CD14-positive monocyte (primary cell): ENCODE measurements at regions not wholly inside any gene's neighbourhood (a gene's known extent, or its start where the extent isn't known, plus 50 kb on each side); places are given as distances from the start of the nearest gene placed in this dataset.

ENCODE experiments used
- DNase-seq, 3 donors: peaks; one replicate each; pipeline ENCODE4 v3.0.0-alpha.2; 2011 to 2022
- H2AFZ ChIP-seq: 2 replicates; pipeline ENCODE4 v1.6.0; 2012; ENCODE audit warnings: mild to moderate bottlenecking, low read depth, low read length, inconsistent platforms; ENCODE audit not compliant: insufficient read depth, poor library complexity, severe bottlenecking
- H3K27ac ChIP-seq, 2 donors: 1 replicate in 1 of 2; 2 replicates in 1 of 2; pipeline ENCODE4 v1.5.1; 2012 to 2013; ENCODE audit warnings: low read length in 2 of 2, control low read depth in 1 of 2, inconsistent platforms in 1 of 2, low read depth in 1 of 2, mild to moderate bottlenecking in 1 of 2
- H3K27me3 ChIP-seq, 2 donors: one replicate each; pipeline versions ENCODE4 v1.6.0 to v1.6.1; 2011 to 2013; ENCODE audit warnings: low read length in 2 of 2; ENCODE audit not compliant: control insufficient read depth in 2 of 2, insufficient read depth in 2 of 2
- H3K36me3 ChIP-seq, 2 donors: replicated peaks in 1 of 2; 1 replicate in 1 of 2; 2 replicates in 1 of 2; pipeline versions ENCODE4 v1.5.1 to v1.6.1; 2012 to 2013; ENCODE audit warnings: low read length in 2 of 2, control low read depth in 1 of 2, inconsistent platforms in 1 of 2, mild to moderate bottlenecking in 1 of 2; ENCODE audit not compliant: insufficient read depth in 2 of 2, control insufficient read depth in 1 of 2
- H3K4me1 ChIP-seq, 2 donors: 1 replicate in 1 of 2; 2 replicates in 1 of 2; pipeline versions ENCODE4 v1.5.1 to v1.6.1; 2012 to 2013; ENCODE audit warnings: low read length in 2 of 2, control low read depth in 1 of 2, inconsistent platforms in 1 of 2, mild to moderate bottlenecking in 1 of 2, moderate library complexity in 1 of 2; ENCODE audit not compliant: insufficient read depth in 2 of 2, control insufficient read depth in 1 of 2
- H3K4me2 ChIP-seq: replicated peaks from 2 replicates; pipeline ENCODE3; 2012; ENCODE audit warnings: low read length, moderate library complexity, mild to moderate bottlenecking; ENCODE audit not compliant: poor library complexity, severe bottlenecking; ENCODE audit errors: extremely low read depth
- H3K4me3 ChIP-seq, 3 experiments: fragments of 200-600 bp in 1 of 3; sonication (generic) in 1 of 3; replicated peaks in 1 of 3; 1 replicate in 2 of 3; 2 replicates in 1 of 3; pipeline ENCODE4 v1.5.1; 2011 to 2013; ENCODE audit warnings: low read length in 3 of 3, mild to moderate bottlenecking in 3 of 3, control low read depth in 2 of 3, low read depth in 2 of 3, inconsistent platforms in 1 of 3, moderate library complexity in 1 of 3
- H3K79me2 ChIP-seq: 2 replicates; pipeline ENCODE4 v1.6.0; 2012; ENCODE audit warnings: mild to moderate bottlenecking, control low read depth, inconsistent platforms, low read length, moderate library complexity; ENCODE audit not compliant: insufficient read depth
- H3K9ac ChIP-seq: 2 replicates; pipeline ENCODE4 v1.6.0; 2017; ENCODE audit warnings: low read length, mild to moderate bottlenecking; ENCODE audit not compliant: insufficient read depth, poor library complexity, severe bottlenecking
- H3K9me3 ChIP-seq, 2 donors: replicated peaks in 1 of 2; 1 replicate in 1 of 2; 2 replicates in 1 of 2; pipeline versions ENCODE4 v1.5.1 to v1.6.1; 2012 to 2013; ENCODE audit warnings: low read length in 2 of 2, control low read depth in 1 of 2; ENCODE audit not compliant: control insufficient read depth in 1 of 2, insufficient read depth in 1 of 2
- H4K20me1 ChIP-seq: 2 replicates; pipeline ENCODE4 v1.6.0; 2012; ENCODE audit warnings: mild to moderate bottlenecking, low read length, control low read depth, moderate library complexity; ENCODE audit not compliant: insufficient read depth
- H3K27ac Mint-ChIP-seq, 7 donors: one replicate each; pipeline ENCODE4 v1.8.0; 2020; ENCODE audit warnings: mild to moderate bottlenecking in 7 of 7, mixed read lengths in 7 of 7, moderate library complexity in 6 of 7, inconsistent platforms in 2 of 7
- H3K27me3 Mint-ChIP-seq, 3 donors: one replicate each; pipeline ENCODE4 v1.8.0; 2021 to 2022; ENCODE audit warnings: low read depth in 3 of 3, mild to moderate bottlenecking in 3 of 3, mixed read lengths in 3 of 3, moderate library complexity in 3 of 3, inconsistent platforms in 1 of 3
- H3K36me3 Mint-ChIP-seq, 2 donors: one replicate each; pipeline ENCODE4 v1.8.0; 2020; ENCODE audit warnings: mixed read lengths in 2 of 2, inconsistent platforms in 1 of 2, mild to moderate bottlenecking in 1 of 2
- H3K4me1 Mint-ChIP-seq: one replicate; pipeline ENCODE4 v1.8.0; 2020; ENCODE audit warnings: mild to moderate bottlenecking, mixed read lengths
- H3K4me3 Mint-ChIP-seq, 2 donors: one replicate each; pipeline ENCODE4 v1.8.0; 2020; ENCODE audit warnings: mild to moderate bottlenecking in 2 of 2, mixed read lengths in 2 of 2, moderate library complexity in 1 of 2
- H3K9me3 Mint-ChIP-seq, 7 donors: one replicate each; pipeline ENCODE4 v1.8.0; 2020 to 2022; ENCODE audit warnings: mixed read lengths in 7 of 7, mild to moderate bottlenecking in 6 of 7, moderate library complexity in 6 of 7, inconsistent platforms in 2 of 7
- CTCF ChIP-seq: fragments of 200-600 bp; IDR thresholded peaks from one replicate; pipeline ENCODE4 v1.8.0; 2022; ENCODE audit warnings: antibody characterized with exemption, mild to moderate bottlenecking
- WGBS: methylation state at CpG from one replicate; pipeline ENCODE4 v1.1.5; 2013; ENCODE audit warnings: missing lambda C conversion rate; ENCODE audit not compliant: insufficient coverage; 5-methylcytosine and 5-hydroxymethylcytosine counted together
- intact Hi-C, 2 donors: fragments of 100-400 bp; cut with micrococcal nuclease; formaldehyde crosslinking; loops; one replicate each; pipeline versions ENCODE4 v1.15.0 to v1.15.1; 2023

GRCh38 chr6:144957236-144957937, 672.3 kb downstream of the UTRN start:
- WGBS: no CpG with 5 or more reads among the region's 1 CpG

GRCh38 chr6:144969154-144969553, 684.0 kb downstream of the UTRN start:
- no peaks in the 10 kb centered on the region for H4K20me1 ChIP-seq
- no CpG with 5 or more reads among the region's 3 CpGs for WGBS
- no peak for DNase-seq
- Mint-ChIP-seq H3K9me3 (peaks cover 0 to 7% (median 2%) of the 10 kb centered on the region in 7 donors), H3K27me3 (no peaks in the 10 kb centered on the region), H3K36me3 (no peaks in the 10 kb centered on the region), H3K27ac (no peak overlapping the region), H3K4me1 (no peaks in the 10 kb centered on the region), H3K4me3 (no peak overlapping the region)
- H3K9ac ChIP-seq: no peak overlapping the region
- H3K27ac ChIP-seq: no peak overlapping the region
- intact Hi-C loops: no loop called here
- H3K4me2 ChIP-seq: no peak overlapping the region
- H2AFZ ChIP-seq: no peak overlapping the region
- H3K79me2 ChIP-seq: no peaks in the 10 kb centered on the region
- H3K9me3 ChIP-seq: no peaks in the 10 kb centered on the region
- no peaks in the 10 kb centered on the region for H3K27me3 ChIP-seq
- H3K4me1 ChIP-seq: no peaks in the 10 kb centered on the region
- no peak overlapping the region for H3K4me3 ChIP-seq
- no peaks in the 10 kb centered on the region for H3K36me3 ChIP-seq
- no peak for TF ChIP-seq CTCF

More at GRCh38 chr6:144957236-144957937, 672.3 kb downstream of the UTRN start:
- Histone ChIP-seq H3K4me1 (no peaks in the 10 kb centered on the region), H3K36me3 (no peaks in the 10 kb centered on the region), H2AFZ (no peak overlapping the region), H3K9ac (no peak overlapping the region), H3K27me3 (no peaks in the 10 kb centered on the region), H3K9me3 (no peaks in the 10 kb centered on the region), H4K20me1 (no peaks in the 10 kb centered on the region), H3K4me3 (no peak overlapping the region), H3K4me2 (no peak overlapping the region), H3K79me2 (no peaks in the 10 kb centered on the region), H3K27ac (no peak overlapping the region)
- Mint-ChIP-seq H3K27me3 (peaks cover 0 to 5% (median 2%) of the 10 kb centered on the region in 3 donors), H3K36me3 (no peaks in the 10 kb centered on the region), H3K9me3 (peaks cover 0 to 1% (median 0%) of the 10 kb centered on the region in 7 donors), H3K4me3 (no peak overlapping the region), H3K4me1 (no peaks in the 10 kb centered on the region), H3K27ac (no peak overlapping the region)
- no peak for TF ChIP-seq CTCF
- DNase-seq: no peak
- intact Hi-C loops: no loop called here
